ENCODE measurements at regions not wholly inside any gene's neighbourhood (a gene's known extent, or its start where the extent isn't known, plus 50 kb on each side); places are given as distances from the start of the nearest gene placed in this dataset.

DNA sequence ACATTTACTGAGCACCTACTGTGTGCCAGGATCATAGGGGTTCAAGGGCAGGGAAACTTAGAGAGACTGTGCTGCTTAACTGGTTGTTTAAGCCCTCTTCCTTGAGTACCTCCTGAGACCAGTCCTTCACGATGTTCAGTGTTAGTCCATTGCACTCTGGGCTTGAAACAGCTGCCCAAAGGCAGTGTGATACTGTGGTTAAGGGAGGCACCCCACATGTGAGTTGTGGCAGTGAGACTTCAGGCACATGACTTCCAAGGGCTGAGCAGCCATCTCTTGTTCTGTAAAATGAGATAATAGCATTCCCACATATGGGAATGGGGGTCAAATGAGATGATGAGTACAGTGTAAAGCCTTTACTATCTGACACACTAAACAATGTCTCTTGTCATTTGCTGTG is 75.1 kb downstream of the LINGO1 start:
- no peak for DNase-seq (ENCODE audit: low read depth, low spot score)

DNA sequence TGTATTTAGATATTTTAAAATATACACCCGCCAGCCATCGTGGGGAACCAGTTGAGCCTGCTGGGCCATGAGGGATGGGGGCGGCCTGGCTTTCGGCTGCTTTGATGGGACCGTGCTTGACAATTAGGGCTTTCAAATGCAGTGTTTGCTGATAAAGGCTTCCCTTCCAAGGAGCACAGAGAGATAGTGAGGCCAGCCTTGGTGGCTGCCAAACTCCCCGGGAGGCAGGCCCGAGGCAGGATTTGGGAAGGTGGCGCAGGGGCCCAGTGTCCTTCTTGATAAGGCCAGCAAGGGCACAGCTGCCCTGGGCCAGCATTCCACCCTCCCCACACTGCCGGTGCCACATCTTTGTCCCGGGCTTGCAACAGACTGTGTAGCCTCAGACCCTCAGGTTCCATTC is 75.6 kb downstream of the LINGO1 start:
- DNase-seq (ENCODE audit: low read depth, low spot score) = no peak

- no peak for DNase-seq (ENCODE audit: low read depth, low spot score)
Observed at GRCh38 chr15:77556622-77557021, 76.1 kb downstream of the LINGO1 start.

DNA sequence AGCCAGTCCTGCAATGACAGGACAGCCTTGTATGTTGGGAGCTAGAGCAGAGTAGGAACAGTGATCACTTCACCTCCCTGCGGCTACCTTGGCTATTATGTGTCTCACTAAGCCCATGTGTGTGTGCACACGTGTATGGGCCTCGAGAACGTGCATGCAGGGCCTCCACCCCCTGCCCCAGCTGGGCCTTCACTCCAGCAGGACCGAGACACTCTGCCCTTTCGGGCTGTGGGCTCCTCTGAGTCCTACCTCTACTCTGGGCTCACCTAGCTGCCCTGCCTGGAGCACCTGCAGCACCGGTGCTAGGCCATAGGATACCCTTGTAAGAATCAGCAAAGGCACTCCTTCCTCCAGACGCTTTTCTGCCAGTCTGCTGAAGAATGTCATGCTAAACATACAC is 77.5 kb downstream of the LINGO1 start:
- no peak for DNase-seq (ENCODE audit: low read depth, low spot score)

DNA sequence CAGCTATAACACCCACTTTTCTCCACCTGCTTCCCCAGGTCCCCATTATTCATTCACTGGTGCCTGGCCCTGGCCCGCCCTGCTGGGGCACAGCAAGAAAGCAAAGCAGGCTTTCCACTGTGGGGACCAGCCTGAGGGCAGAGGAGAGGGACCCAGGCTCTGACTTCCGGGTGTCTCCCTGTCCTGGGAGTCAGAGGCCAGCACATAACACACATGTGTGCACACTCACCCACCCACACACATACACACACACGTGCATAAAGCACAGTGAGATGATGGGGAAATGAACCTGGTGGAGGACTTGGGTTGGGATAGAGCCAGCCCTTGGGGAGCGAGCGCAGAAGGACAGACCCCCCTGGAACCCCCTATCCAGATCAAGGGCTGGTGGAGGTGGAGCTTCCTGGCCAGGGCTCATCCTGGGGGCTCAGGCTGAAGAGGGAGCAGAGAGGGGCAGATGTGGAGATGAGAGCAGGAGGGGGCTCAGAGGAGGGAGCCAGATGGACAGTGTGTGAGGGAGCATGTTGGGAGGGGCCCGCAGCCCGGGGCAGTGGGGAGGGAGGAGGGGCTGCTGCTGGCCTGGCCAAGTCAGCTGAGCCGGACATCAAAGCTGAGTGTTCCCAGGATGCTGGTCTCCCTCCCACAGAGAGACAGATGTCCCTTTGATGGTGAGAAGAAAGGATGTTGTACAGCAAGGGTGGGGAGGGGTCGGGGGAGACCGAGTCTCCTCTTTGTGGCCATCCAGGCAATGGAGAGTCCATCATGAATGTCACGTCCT is 78.2 kb downstream of the LINGO1 start:
- no peak for DNase-seq (ENCODE audit: low read depth, low spot score)

DNA sequence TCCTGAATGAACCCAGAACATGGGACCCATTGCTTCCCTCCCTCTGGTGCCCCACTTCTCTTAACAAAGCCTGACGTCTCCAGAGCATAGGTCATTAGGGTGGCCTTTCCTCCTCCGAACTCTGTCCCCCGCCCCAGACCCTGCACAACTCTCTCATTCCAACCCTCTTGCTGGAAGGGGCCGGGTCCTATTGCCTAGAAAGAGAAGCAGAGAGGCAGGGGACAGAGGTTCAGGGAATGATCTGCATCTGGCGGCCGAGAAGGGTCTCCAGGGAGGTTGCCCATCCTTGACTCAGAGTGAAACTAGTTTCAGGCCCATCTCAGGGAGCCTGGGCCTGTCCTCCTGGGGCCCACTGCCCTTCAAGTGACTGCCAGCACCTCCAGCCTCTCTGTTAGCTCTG is 79.0 kb downstream of the LINGO1 start:
- no peak for DNase-seq (ENCODE audit: low read depth, low spot score)

- DNase-seq (ENCODE audit: low read depth, low spot score) = no peak
Observed at GRCh38 chr15:77553257-77553656, 79.5 kb downstream of the LINGO1 start.

DNA sequence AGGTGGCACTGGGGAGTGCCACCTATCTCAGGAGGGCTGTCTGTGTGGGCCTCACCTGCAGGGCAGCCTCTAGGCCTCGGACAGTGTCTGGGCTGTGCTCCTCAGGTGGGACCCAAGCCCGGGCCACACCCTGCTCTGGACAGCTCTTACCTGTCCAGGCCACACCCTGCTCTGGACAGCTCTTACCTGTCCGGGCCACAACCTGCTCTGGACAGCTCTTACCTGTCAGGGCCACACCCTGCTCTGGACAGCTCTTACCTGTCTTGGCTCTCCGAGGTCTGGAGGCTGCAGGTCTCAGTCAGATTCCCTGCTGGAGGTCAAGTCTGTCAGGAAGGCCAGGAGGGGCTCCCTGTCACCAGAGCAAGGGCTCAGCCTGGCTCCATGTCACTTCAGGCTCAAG is 80.6 kb downstream of the LINGO1 start:
- DNase-seq (ENCODE audit: low read depth, low spot score) = no peak

GRCh38 chr15:77550301-77551251 is 82.1 kb downstream of the LINGO1 start:
- DNase-seq (ENCODE audit: low read depth, low spot score) = no peak

- no peak for DNase-seq (ENCODE audit: low read depth, low spot score)
Observed at GRCh38 chr15:77549576-77550288, 83.0 kb downstream of the LINGO1 start.

GRCh38 chr15:77548589-77549557 is 83.8 kb downstream of the LINGO1 start:
- no peak for DNase-seq (ENCODE audit: low read depth, low spot score)

DNA sequence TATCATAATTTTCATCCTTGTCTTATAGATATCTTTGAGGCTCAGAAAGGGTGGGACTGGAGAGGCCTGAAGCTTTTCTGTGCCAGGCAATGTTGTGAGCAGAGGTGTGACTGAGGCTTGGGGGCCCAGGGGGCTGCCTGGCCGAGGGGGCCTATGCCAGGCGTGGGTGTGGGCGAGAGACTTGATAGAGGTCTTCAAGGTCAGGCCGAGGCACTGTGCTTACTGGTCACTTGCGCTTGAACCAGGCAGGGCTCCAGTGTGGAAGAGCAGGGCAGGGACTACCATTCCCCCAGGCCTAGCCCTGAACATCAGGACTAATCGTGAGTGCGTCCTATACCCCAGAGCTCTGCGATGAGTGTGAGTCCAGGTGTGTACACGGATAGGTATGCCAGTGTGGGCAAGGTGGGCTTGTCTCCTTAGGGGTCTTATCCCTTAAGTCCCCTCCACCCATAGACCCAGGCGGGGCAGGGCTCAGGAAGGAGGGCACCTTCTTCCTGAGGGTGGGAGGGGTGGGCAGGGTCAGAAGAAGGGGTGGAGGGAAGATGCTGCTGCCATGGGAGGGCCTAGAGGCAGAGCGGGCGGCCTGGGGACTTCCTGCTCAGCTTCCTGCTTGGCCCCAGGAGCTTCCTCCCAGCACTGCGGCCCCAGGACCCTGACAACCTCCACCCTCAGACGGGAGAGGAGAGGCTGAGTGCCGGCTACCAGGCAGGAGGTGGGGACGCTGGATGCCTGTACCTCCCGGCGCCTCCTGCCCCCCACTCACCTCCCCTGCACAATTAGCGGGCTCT is 84.7 kb downstream of the LINGO1 start:
- DNase-seq (ENCODE audit: low read depth, low spot score) = no peak

GRCh38 chr15:77546870-77547269 is 85.8 kb downstream of the LINGO1 start:
- no peak for DNase-seq (ENCODE audit: low read depth, low spot score)

DNA sequence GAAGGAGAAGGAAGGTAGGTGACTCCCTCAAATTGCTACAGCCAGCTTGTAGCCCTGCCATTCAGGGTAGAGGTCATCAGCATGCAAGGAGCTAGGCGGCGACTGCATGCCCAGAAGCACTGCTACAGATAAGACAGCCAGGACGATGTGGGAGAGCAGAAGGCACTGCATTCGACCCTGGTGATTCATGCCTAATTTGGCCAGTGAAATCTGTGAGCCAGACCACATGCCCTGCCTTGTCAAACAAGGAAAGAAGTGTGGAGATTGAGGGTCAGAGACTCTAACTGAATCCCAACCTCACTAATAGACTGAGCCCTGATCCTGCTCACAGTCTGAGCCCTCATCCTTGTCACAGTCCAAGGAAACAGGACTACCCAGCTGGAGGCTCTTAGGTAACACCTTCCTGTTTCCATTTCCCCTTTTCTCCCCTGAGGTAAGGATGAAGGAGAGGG is 86.6 kb downstream of the LINGO1 start:
- no peak for DNase-seq (ENCODE audit: low read depth, low spot score)

- no peak for DNase-seq (ENCODE audit: low read depth, low spot score)
Observed at GRCh38 chr15:77545058-77545457, 87.7 kb downstream of the LINGO1 start.

GRCh38 chr15:77544162-77544561 is 88.5 kb downstream of the LINGO1 start:
- DNase-seq (ENCODE audit: low read depth, low spot score) = no peak

- DNase-seq (ENCODE audit: low read depth, low spot score) = peak; percentile 77
Observed at GRCh38 chr15:77543159-77543882, 89.4 kb downstream of the LINGO1 start.

DNA sequence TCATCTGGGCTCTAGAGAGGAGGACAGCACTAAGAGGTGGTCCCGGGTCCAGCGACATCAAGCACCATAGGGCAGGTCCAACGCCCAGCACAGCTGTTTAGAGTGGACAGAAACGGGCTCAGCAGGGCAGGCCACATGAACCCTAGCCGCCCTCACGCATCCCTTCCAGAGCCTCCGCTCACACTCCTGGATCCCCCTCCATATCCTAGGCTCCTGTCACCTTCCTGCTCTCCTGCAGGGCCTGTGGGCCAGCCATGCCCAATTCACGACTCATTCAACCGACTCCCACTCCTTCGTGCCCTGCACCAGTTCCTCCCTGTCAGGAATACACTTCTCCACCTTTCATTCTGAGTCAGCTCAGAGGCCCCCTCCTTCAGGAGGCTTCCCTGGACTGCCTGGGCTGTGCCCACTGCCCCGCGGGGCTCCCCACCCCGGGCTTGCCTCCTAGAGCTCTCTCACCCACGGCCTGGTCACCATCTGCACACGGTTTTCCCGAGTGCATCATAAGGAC is 90.2 kb downstream of the LINGO1 start:
- no peak for DNase-seq (ENCODE audit: low read depth, low spot score)
